Right renal cortex interstitium (tissue), 3 donors: ENCODE measurements at regions not wholly inside any gene's neighbourhood (a gene's known extent, or its start where the extent isn't known, plus 50 kb on each side); places are given as distances from the start of the nearest gene placed in this dataset.

Experiments used
- DNase-seq, 3 donors: peaks; one replicate each; pipeline ENCODE4 v3.0.0-alpha.2; 2013; ENCODE audit warnings: low read depth in 3 of 3, low spot score in 2 of 3

- DNase-seq: no peak
These were observed 225.6 kb upstream of the CRY1 start for GRCh38 chr12:107318806-107319532.

- DNase-seq: no peak
These were observed 226.2 kb upstream of the CRY1 start for GRCh38 chr12:107319533-107320032.

- DNase-seq: no peak
These were observed 226.9 kb upstream of the CRY1 start for GRCh38 chr12:107320033-107320928.

- no peak for DNase-seq
These were observed 227.7 kb upstream of the CRY1 start for GRCh38 chr12:107320929-107321631.

GRCh38 chr12:107322063-107322462, 228.7 kb upstream of the CRY1 start:
- no peak for DNase-seq

- DNase-seq: no peak
These were observed 231.8 kb upstream of the CRY1 start for GRCh38 chr12:107325075-107325608.

- DNase-seq: no peak
These were observed 232.9 kb upstream of the CRY1 start for GRCh38 chr12:107326237-107326636.

GRCh38 chr12:107327651-107328182, 234.4 kb upstream of the CRY1 start:
- no peak for DNase-seq

GRCh38 chr12:107328442-107329133, 235.2 kb upstream of the CRY1 start:
- no peak for DNase-seq

- DNase-seq: no peak
These were observed 236.4 kb upstream of the CRY1 start for GRCh38 chr12:107329569-107330324.

GRCh38 chr12:107330831-107331431, 237.6 kb upstream of the CRY1 start:
- no peak for DNase-seq

GRCh38 chr12:107331471-107331870, 238.1 kb upstream of the CRY1 start:
- no peak for DNase-seq

GRCh38 chr12:107331912-107332311, 238.6 kb upstream of the CRY1 start:
- no peak for DNase-seq

- DNase-seq: no peak
These were observed 239.4 kb upstream of the CRY1 start for GRCh38 chr12:107332743-107333142.

- DNase-seq: no peak
These were observed 242.6 kb upstream of the CRY1 start for GRCh38 chr12:107335802-107336570.

GRCh38 chr12:107336695-107337094, 243.3 kb upstream of the CRY1 start:
- DNase-seq: no peak

GRCh38 chr12:107337346-107338095, 244.2 kb upstream of the CRY1 start:
- no peak for DNase-seq
